ENCODE measurements at regions not wholly inside any gene's neighbourhood (a gene's known extent, or its start where the extent isn't known, plus 50 kb on each side); places are given as distances from the start of the nearest gene placed in this dataset.
"Not testable (repeated sequence)": the region's sequence is repeated elsewhere in the genome, so short reads cannot be mapped to it uniquely, and the experiment has no call there.

GRCh38 chr7:69114374-69114773, 483.9 kb upstream of the AUTS2 start:
- Histone ChIP-seq H4K20me1 (ENCODE audit: insufficient read depth, low read length) (no peaks in the 10 kb centered on the region), H3K4me1 (ENCODE audit: insufficient read depth, low read length) (no peaks in the 10 kb centered on the region), H3K4me3 (ENCODE audit: insufficient read depth, low read length) (no peak overlapping the region), H2AFZ (ENCODE audit: low read length) (no peak overlapping the region), H3K27me3 (ENCODE audit: insufficient read depth, low read length) (no peaks in the 10 kb centered on the region), H3K36me3 (ENCODE audit: insufficient read depth, low read length) (no peaks in the 10 kb centered on the region), H3K9me3 (ENCODE audit: low read depth, low read length) (no peaks in the 10 kb centered on the region), H3K79me2 (ENCODE audit: insufficient read depth, low read length) (no peaks in the 10 kb centered on the region), H3K4me2 (ENCODE audit: insufficient read depth, low read length) (no peak overlapping the region), H3K27ac (ENCODE audit: low read depth, low read length) (no peak overlapping the region)
- no peak for DNase-seq (ENCODE audit: insufficient read length, low spot score, missing footprints)
- TF ChIP-seq CTCF (IDR thresholded peaks at IDR 0.05; ENCODE audit: extremely low read depth, low read depth, low read length), result no peak

GRCh38 chr7:69115788-69116187, 482.5 kb upstream of the AUTS2 start:
- H4K20me1 ChIP-seq (ENCODE audit: insufficient read depth, low read length), result no peaks in the 10 kb centered on the region
- DNase-seq (ENCODE audit: insufficient read length, low spot score, missing footprints), result peak; percentile 42
- H3K9me3 ChIP-seq (ENCODE audit: low read depth, low read length), result no peaks in the 10 kb centered on the region
- no peak overlapping the region for H3K27ac ChIP-seq (ENCODE audit: low read depth, low read length)
- H3K4me3 ChIP-seq (ENCODE audit: insufficient read depth, low read length), result no peak overlapping the region
- no peak overlapping the region for H3K4me2 ChIP-seq (ENCODE audit: insufficient read depth, low read length)
- no peaks in the 10 kb centered on the region for H3K79me2 ChIP-seq (ENCODE audit: insufficient read depth, low read length)
- no peaks in the 10 kb centered on the region for H3K4me1 ChIP-seq (ENCODE audit: insufficient read depth, low read length)
- H3K36me3 ChIP-seq (ENCODE audit: insufficient read depth, low read length), result no peaks in the 10 kb centered on the region
- no peaks in the 10 kb centered on the region for H3K27me3 ChIP-seq (ENCODE audit: insufficient read depth, low read length)
- TF ChIP-seq CTCF (IDR thresholded peaks at IDR 0.05; ENCODE audit: extremely low read depth, low read depth, low read length), result no peak
- H2AFZ ChIP-seq (ENCODE audit: low read length), result no peak overlapping the region

DNA sequence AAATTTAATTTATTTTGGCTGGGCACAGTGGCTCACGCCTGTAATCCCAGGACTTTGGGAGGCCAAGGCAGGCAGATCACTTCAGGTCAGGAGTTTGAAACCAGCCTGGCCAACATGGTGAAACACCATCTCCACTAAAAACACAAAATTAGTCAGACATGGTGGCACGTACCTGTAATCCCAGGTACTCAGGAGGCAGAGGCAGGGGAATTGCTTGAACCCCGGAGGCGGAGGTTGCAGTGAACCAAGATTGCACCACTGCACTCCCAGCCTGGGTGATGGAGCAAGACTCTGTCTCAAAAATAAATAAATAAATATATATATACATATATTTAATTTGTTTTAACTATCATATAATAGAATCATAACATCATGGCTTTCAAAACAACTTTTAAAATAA, 482.1 kb upstream of the AUTS2 start:
- H3K4me3 ChIP-seq (ENCODE audit: insufficient read depth, low read length); H3K79me2 ChIP-seq (ENCODE audit: insufficient read depth, low read length); H3K9me3 ChIP-seq (ENCODE audit: low read depth, low read length); H3K4me1 ChIP-seq (ENCODE audit: insufficient read depth, low read length); DNase-seq (ENCODE audit: insufficient read length, low spot score, missing footprints); H3K27me3 ChIP-seq (ENCODE audit: insufficient read depth, low read length); H3K4me2 ChIP-seq (ENCODE audit: insufficient read depth, low read length); H4K20me1 ChIP-seq (ENCODE audit: insufficient read depth, low read length); H2AFZ ChIP-seq (ENCODE audit: low read length); H3K27ac ChIP-seq (ENCODE audit: low read depth, low read length); H3K36me3 ChIP-seq (ENCODE audit: insufficient read depth, low read length): not testable (repeated sequence)

DNA sequence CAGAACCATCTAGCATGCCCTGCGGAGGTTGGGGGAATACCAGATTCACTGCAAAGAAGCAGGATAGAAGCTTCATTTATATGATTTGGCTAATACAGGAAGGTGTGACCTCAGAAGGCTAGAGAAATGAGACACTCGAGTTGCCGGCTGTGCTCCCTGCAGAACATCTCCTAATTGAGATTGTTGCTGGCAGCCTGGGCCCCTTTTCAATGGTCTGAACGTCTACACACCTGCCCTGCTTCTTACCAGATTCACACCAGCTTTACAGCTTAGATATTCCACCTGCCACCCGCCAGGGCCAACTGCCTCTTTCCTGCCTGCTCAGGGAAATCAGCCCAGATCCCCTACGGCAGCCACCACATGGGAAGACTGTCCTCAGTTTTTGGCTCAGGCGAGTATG, 475.3 kb upstream of the AUTS2 start:
- no peaks in the 10 kb centered on the region for H3K4me1 ChIP-seq (ENCODE audit: insufficient read depth, low read length)
- no peaks in the 10 kb centered on the region for H3K79me2 ChIP-seq (ENCODE audit: insufficient read depth, low read length)
- no peak overlapping the region for H2AFZ ChIP-seq (ENCODE audit: low read length)
- no peaks in the 10 kb centered on the region for H3K9me3 ChIP-seq (ENCODE audit: low read depth, low read length)
- DNase-seq (ENCODE audit: insufficient read length, low spot score, missing footprints), result no peak
- no peak for TF ChIP-seq CTCF (IDR thresholded peaks at IDR 0.05; ENCODE audit: extremely low read depth, low read depth, low read length)
- H3K4me2 ChIP-seq (ENCODE audit: insufficient read depth, low read length), result no peak overlapping the region
- H3K36me3 ChIP-seq (ENCODE audit: insufficient read depth, low read length), result no peaks in the 10 kb centered on the region
- H4K20me1 ChIP-seq (ENCODE audit: insufficient read depth, low read length), result no peaks in the 10 kb centered on the region
- no peak overlapping the region for H3K4me3 ChIP-seq (ENCODE audit: insufficient read depth, low read length)
- H3K27ac ChIP-seq (ENCODE audit: low read depth, low read length), result no peak overlapping the region
- H3K27me3 ChIP-seq (ENCODE audit: insufficient read depth, low read length), result no peaks in the 10 kb centered on the region

All from osteoblast (primary cell).